ENCODE measurements at regions not wholly inside any gene's neighbourhood (a gene's known extent, or its start where the extent isn't known, plus 50 kb on each side); places are given as distances from the start of the nearest gene placed in this dataset.

DNA sequence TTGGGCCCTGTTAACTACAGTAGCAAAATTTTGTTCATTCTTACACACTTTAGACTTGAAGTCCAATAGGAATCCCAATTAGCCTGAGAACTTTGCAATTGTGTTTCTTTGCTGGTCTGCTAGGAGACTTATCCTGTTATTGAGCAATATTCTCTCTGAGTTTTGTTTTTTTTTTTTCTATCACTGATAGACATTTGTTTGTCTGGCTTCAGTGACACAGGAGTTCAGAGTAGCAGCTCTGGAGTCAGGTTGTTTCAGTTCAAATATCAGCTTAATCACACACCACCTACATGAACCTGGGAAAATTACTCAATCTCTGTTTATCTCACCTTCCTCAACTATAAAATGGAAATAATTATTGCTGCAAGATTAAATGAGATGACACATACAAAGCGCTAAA, 360.2 kb upstream of the POU3F3 start:
- TF ChIP-seq POLR2AphosphoS5 (IDR thresholded peaks at IDR 0.05) = no peak
- TF ChIP-seq, protein P1, sequence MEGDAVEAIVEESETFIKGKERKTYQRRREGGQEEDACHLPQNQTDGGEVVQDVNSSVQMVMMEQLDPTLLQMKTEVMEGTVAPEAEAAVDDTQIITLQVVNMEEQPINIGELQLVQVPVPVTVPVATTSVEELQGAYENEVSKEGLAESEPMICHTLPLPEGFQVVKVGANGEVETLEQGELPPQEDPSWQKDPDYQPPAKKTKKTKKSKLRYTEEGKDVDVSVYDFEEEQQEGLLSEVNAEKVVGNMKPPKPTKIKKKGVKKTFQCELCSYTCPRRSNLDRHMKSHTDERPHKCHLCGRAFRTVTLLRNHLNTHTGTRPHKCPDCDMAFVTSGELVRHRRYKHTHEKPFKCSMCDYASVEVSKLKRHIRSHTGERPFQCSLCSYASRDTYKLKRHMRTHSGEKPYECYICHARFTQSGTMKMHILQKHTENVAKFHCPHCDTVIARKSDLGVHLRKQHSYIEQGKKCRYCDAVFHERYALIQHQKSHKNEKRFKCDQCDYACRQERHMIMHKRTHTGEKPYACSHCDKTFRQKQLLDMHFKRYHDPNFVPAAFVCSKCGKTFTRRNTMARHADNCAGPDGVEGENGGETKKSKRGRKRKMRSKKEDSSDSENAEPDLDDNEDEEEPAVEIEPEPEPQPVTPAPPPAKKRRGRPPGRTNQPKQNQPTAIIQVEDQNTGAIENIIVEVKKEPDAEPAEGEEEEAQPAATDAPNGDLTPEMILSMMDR (IDR thresholded peaks at IDR 0.05) = no peak
